Ascending aorta (tissue), 2 donors: ENCODE measurements at regions not wholly inside any gene's neighbourhood (a gene's known extent, or its start where the extent isn't known, plus 50 kb on each side); places are given as distances from the start of the nearest gene placed in this dataset.
"Not testable (repeated sequence)": the region's sequence is repeated elsewhere in the genome, so short reads cannot be mapped to it uniquely, and the experiment has no call there.

Experiments used
- DNase-seq, 2 donors: peaks; one replicate each; pipeline ENCODE4 v3.0.0-alpha.2; 2019; ENCODE audit warnings: low spot score in 2 of 2
- H3K27ac ChIP-seq, 2 donors: fragments of 200-600 bp; sonication (generic); one replicate each; pipeline ENCODE4 v1.5.1; 2016 to 2017; ENCODE audit warnings: mild to moderate bottlenecking in 1 of 2
- H3K27me3 ChIP-seq: fragments of 200-600 bp; sonication (generic); one replicate; pipeline ENCODE4 v1.5.1; 2017
- H3K36me3 ChIP-seq, 2 donors: fragments of 200-600 bp; sonication (generic); one replicate each; pipeline ENCODE4 v1.5.1; 2016
- H3K4me1 ChIP-seq, 2 donors: fragments of 200-600 bp; sonication (generic); one replicate each; pipeline ENCODE4 v1.5.1; 2016 to 2017; ENCODE audit warnings: mild to moderate bottlenecking in 1 of 2
- H3K4me3 ChIP-seq, 2 donors: fragments of 200-600 bp; sonication (generic); one replicate each; pipeline ENCODE4 v1.5.1; 2016 to 2017; ENCODE audit warnings: mild to moderate bottlenecking in 1 of 2
- H3K9me3 ChIP-seq, 2 donors: fragments of 200-600 bp; sonication (generic); one replicate each; pipeline ENCODE4 v1.5.1; 2016
- CTCF ChIP-seq, 3 experiments: fragments of 200-600 bp in 2 of 3; fragments of 450-650 bp in 1 of 3; sonication (generic) in 2 of 3; IDR thresholded peaks; one replicate each; pipeline ENCODE4 v1.5.1; 2016 to 2019; ENCODE audit warnings: antibody characterized with exemption in 3 of 3, mild to moderate bottlenecking in 1 of 3, moderate library complexity in 1 of 3
- intact Hi-C: fragments of 100-400 bp; cut with DNase I; formaldehyde crosslinking; loops from one replicate; pipeline ENCODE4 v1.15.1; 2023

GRCh38 chr2:393711-394696 is 106.1 kb upstream of the ALKAL2 start:
- Histone ChIP-seq H3K27ac (no peak overlapping the region), H3K9me3 (no peaks in the 10 kb centered on the region), H3K4me1 (no peaks in the 10 kb centered on the region), H3K36me3 (no peaks in the 10 kb centered on the region), H3K4me3 (no peak overlapping the region), H3K27me3 (no peaks in the 10 kb centered on the region)
- intact Hi-C loops = no loop called here
- TF ChIP-seq CTCF (IDR thresholded peaks at IDR 0.05) = no peak
- no peak for DNase-seq

- no peaks in the 10 kb centered on the region for H3K9me3 ChIP-seq
- TF ChIP-seq CTCF (IDR thresholded peaks at IDR 0.05) = no peak
- H3K4me1 ChIP-seq = no peaks in the 10 kb centered on the region
- no peak overlapping the region for H3K4me3 ChIP-seq
- H3K27ac ChIP-seq = no peak overlapping the region
- H3K27me3 ChIP-seq = no peaks in the 10 kb centered on the region
- no peaks in the 10 kb centered on the region for H3K36me3 ChIP-seq
- DNase-seq = no peak
- intact Hi-C loops = no loop called here
These were observed 105.0 kb upstream of the ALKAL2 start for GRCh38 chr2:392926-393280.

GRCh38 chr2:392181-392925 is 104.5 kb upstream of the ALKAL2 start:
- intact Hi-C loops = no loop called here
- no peak overlapping the region for H3K4me3 ChIP-seq
- no peaks in the 10 kb centered on the region for H3K9me3 ChIP-seq
- no peaks in the 10 kb centered on the region for H3K27me3 ChIP-seq
- H3K27ac ChIP-seq = no peak overlapping the region
- no peak for TF ChIP-seq CTCF (IDR thresholded peaks at IDR 0.05)
- no peaks in the 10 kb centered on the region for H3K4me1 ChIP-seq
- DNase-seq = no peak
- H3K36me3 ChIP-seq = no peaks in the 10 kb centered on the region

GRCh38 chr2:391696-392095 is 103.8 kb upstream of the ALKAL2 start:
- no peak for TF ChIP-seq CTCF (IDR thresholded peaks at IDR 0.05)
- Histone ChIP-seq H3K4me1 (no peaks in the 10 kb centered on the region), H3K36me3 (no peaks in the 10 kb centered on the region), H3K27me3 (no peaks in the 10 kb centered on the region), H3K4me3 (no peak overlapping the region), H3K9me3 (no peaks in the 10 kb centered on the region), H3K27ac (no peak overlapping the region)
- intact Hi-C loops = no loop called here
- no peak for DNase-seq

GRCh38 chr2:390959-391358 is 103.1 kb upstream of the ALKAL2 start:
- no peak for DNase-seq
- intact Hi-C loops = no loop called here
- Histone ChIP-seq H3K36me3 (no peaks in the 10 kb centered on the region), H3K9me3 (no peaks in the 10 kb centered on the region), H3K27ac (no peak overlapping the region), H3K27me3 (no peaks in the 10 kb centered on the region), H3K4me1 (no peaks in the 10 kb centered on the region), H3K4me3 (no peak overlapping the region)
- no peak for TF ChIP-seq CTCF (IDR thresholded peaks at IDR 0.05)

- intact Hi-C loops, H3K4me3 ChIP-seq, H3K27me3 ChIP-seq, H3K36me3 ChIP-seq, H3K9me3 ChIP-seq, DNase-seq, H3K4me1 ChIP-seq, H3K27ac ChIP-seq: not testable (repeated sequence)
These were observed 102.1 kb upstream of the ALKAL2 start for GRCh38 chr2:389985-390384.

GRCh38 chr2:388752-389151 is 100.9 kb upstream of the ALKAL2 start:
- H3K27ac ChIP-seq, intact Hi-C loops, H3K9me3 ChIP-seq, H3K4me3 ChIP-seq, DNase-seq, H3K27me3 ChIP-seq, H3K4me1 ChIP-seq, H3K36me3 ChIP-seq: not testable (repeated sequence)
